CD8-positive, alpha-beta memory T cell (primary cell): ENCODE measurements at regions not wholly inside any gene's neighbourhood (a gene's known extent, or its start where the extent isn't known, plus 50 kb on each side); places are given as distances from the start of the nearest gene placed in this dataset.

Experiments
- CTCF ChIA-PET: fragments of 350-600 bp; sonication (Branson Sonifier 250); formaldehyde crosslinking; loops from one replicate; lab custom pipeline; 2021; ENCODE audit warnings: antibody characterized with exemption; lab: Charles Lee
- POLR2A ChIA-PET: fragments of 350-600 bp; sonication (Branson Sonifier 250); formaldehyde crosslinking; loops from one replicate; lab custom pipeline; 2021; ENCODE audit warnings: antibody characterized with exemption; lab: Charles Lee
- DNase-seq, 5 donors: peaks; one replicate each; pipeline versions ENCODE4 v3.0.0 to v3.0.0-alpha.2; 2020 to 2022; ENCODE audit warnings: mixed read lengths in 1 of 5
- H3K27ac ChIP-seq: one replicate; pipeline ENCODE4 v1.7.0; 2013; ENCODE audit warnings: low read depth, mild to moderate bottlenecking, low read length, moderate library complexity
- H3K27me3 ChIP-seq: 2 replicates; pipeline ENCODE4 v1.7.0; 2013; ENCODE audit warnings: low read length, mild to moderate bottlenecking; ENCODE audit not compliant: insufficient read depth, poor library complexity, severe bottlenecking
- H3K36me3 ChIP-seq: 2 replicates; pipeline ENCODE4 v1.7.0; 2013; ENCODE audit warnings: mild to moderate bottlenecking, low read length, moderate library complexity; ENCODE audit not compliant: insufficient read depth
- H3K4me1 ChIP-seq: 2 replicates; pipeline ENCODE4 v1.7.0; 2013; ENCODE audit warnings: mild to moderate bottlenecking, low read length, moderate library complexity; ENCODE audit not compliant: insufficient read depth
- H3K4me3 ChIP-seq: 2 replicates; pipeline ENCODE4 v1.7.0; 2013; ENCODE audit warnings: mild to moderate bottlenecking, low read length
- H3K9me3 ChIP-seq: 2 replicates; pipeline ENCODE4 v1.7.0; 2013; ENCODE audit warnings: mild to moderate bottlenecking, low read length
- H3K27ac Mint-ChIP-seq, 8 donors: one replicate each; pipeline ENCODE4 v1.8.0; 2020 to 2021; ENCODE audit warnings: mixed read lengths in 8 of 8, mild to moderate bottlenecking in 6 of 8, inconsistent platforms in 3 of 8, moderate library complexity in 3 of 8
- H3K27me3 Mint-ChIP-seq, 2 donors: one replicate each; pipeline ENCODE4 v1.8.0; 2020 to 2021; ENCODE audit warnings: mixed read lengths in 2 of 2, mild to moderate bottlenecking in 1 of 2, moderate library complexity in 1 of 2
- H3K36me3 Mint-ChIP-seq, 3 donors: one replicate each; pipeline ENCODE4 v1.8.0; 2020 to 2021; ENCODE audit warnings: mixed read lengths in 3 of 3, inconsistent platforms in 1 of 3, mild to moderate bottlenecking in 1 of 3
- H3K4me1 Mint-ChIP-seq, 3 donors: one replicate each; pipeline ENCODE4 v1.8.0; 2020 to 2021; ENCODE audit warnings: mixed read lengths in 3 of 3, inconsistent platforms in 1 of 3, mild to moderate bottlenecking in 1 of 3
- H3K4me3 Mint-ChIP-seq, 7 donors: one replicate each; pipeline ENCODE4 v1.8.0; 2020 to 2021; ENCODE audit warnings: mixed read lengths in 7 of 7, mild to moderate bottlenecking in 6 of 7, moderate library complexity in 4 of 7, inconsistent platforms in 2 of 7
- H3K9me3 Mint-ChIP-seq, 5 donors: one replicate each; pipeline ENCODE4 v1.8.0; 2020 to 2022; ENCODE audit warnings: mixed read lengths in 5 of 5, mild to moderate bottlenecking in 3 of 5, moderate library complexity in 2 of 5, inconsistent platforms in 1 of 5

DNA sequence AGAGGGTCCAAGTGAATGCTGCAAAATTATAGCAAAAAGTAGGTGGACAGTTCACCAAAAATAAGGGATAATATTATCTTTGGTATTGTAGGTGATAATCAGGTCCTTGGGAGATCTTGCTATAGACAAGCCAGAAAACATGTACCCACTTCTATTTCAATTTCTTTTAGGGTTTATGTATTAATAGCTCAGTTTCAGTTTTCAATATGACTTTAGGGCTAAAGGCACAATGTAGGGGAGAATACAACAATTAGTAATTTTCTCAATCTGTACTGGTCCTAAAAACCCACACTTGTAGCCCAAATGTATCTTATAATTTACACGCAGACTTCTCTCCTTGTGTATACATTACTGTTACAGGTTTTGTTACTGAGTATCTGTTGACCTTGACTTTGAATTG lies 307.0 kb upstream of the ID4 start:
- Histone ChIP-seq H3K27ac (no peak overlapping the region), H3K4me1 (no peaks in the 10 kb centered on the region), H3K27me3 (no peaks in the 10 kb centered on the region), H3K9me3 (no peaks in the 10 kb centered on the region), H3K36me3 (no peaks in the 10 kb centered on the region), H3K4me3 (no peak overlapping the region)
- POLR2A ChIA-PET, result no interaction called here
- no peaks in the 10 kb centered on the region for H3K4me1 Mint-ChIP-seq
- no peaks in the 10 kb centered on the region for H3K36me3 Mint-ChIP-seq
- H3K4me3 Mint-ChIP-seq, result no peak overlapping the region
- H3K27me3 Mint-ChIP-seq, result peaks cover 0 to 1% of the 10 kb centered on the region in 2 donors
- no peak overlapping the region for H3K27ac Mint-ChIP-seq
- CTCF ChIA-PET, result no interaction called here
- peaks cover 0 to 12% (median 2%) of the 10 kb centered on the region in 5 donors for H3K9me3 Mint-ChIP-seq
- DNase-seq, result no peak

DNA sequence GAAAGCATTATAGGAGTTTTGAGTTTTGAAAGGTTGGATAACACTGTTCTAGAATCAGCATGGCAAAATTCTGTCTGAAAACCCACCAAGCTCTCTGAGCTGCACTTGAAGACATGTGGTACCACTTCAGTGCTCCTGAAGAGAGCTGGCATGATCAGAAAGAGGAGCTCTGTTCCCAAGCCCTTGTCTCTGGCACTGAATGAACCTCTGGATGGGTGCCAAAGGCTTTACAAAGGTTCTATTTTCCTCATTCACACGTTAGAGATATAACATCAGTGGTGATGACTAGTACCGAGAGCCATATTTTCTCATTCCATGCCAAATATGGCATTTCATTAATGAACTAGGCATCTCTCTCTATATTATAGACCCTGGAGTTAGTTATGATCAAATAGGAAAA lies 301.8 kb upstream of the ID4 start:
- CTCF ChIA-PET, result no interaction called here
- POLR2A ChIA-PET, result no interaction called here
- no peaks in the 10 kb centered on the region for H3K4me1 ChIP-seq
- H3K27ac Mint-ChIP-seq, result no peak overlapping the region
- no peak overlapping the region for H3K4me3 ChIP-seq
- H3K27ac ChIP-seq, result no peak overlapping the region
- H3K9me3 Mint-ChIP-seq, result peaks cover 0 to 7% (median 3%) of the 10 kb centered on the region in 5 donors
- no peaks in the 10 kb centered on the region for H3K36me3 Mint-ChIP-seq
- H3K27me3 Mint-ChIP-seq, result no peaks in the 10 kb centered on the region
- DNase-seq, result no peak
- no peaks in the 10 kb centered on the region for H3K27me3 ChIP-seq
- H3K4me3 Mint-ChIP-seq, result no peak overlapping the region
- no peaks in the 10 kb centered on the region for H3K4me1 Mint-ChIP-seq
- H3K9me3 ChIP-seq, result no peaks in the 10 kb centered on the region
- no peaks in the 10 kb centered on the region for H3K36me3 ChIP-seq

DNA sequence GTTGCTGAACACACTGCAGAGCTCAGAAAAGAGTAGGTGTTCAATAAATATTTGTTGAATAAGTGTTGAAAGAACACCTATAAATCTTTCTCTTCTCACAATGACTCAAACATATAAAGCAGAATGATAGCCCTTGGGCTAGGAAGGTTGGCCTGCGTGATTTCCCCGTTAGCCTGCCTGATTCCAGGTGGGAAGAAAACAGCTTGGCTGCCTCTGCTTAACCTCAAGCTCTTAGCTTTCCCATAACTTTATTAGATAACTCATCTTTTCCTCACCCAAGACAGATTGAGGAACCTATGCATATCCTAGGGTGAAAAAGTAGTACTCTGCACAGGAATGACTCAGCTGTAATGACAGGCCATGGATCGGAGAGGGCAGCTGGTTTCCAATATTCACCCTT lies 300.3 kb upstream of the ID4 start:
- Mint-ChIP-seq H3K36me3 (no peaks in the 10 kb centered on the region), H3K27me3 (no peaks in the 10 kb centered on the region), H3K27ac (no peak overlapping the region), H3K4me3 (no peak overlapping the region), H3K9me3 (peaks cover 0 to 7% (median 2%) of the 10 kb centered on the region in 5 donors), H3K4me1 (no peaks in the 10 kb centered on the region)
- DNase-seq, result no peak
- H3K36me3 ChIP-seq, result no peaks in the 10 kb centered on the region
- no peaks in the 10 kb centered on the region for H3K9me3 ChIP-seq
- no peaks in the 10 kb centered on the region for H3K4me1 ChIP-seq
- H3K27ac ChIP-seq, result no peak overlapping the region
- ChIA-PET CTCF (no interaction called here), POLR2A (no interaction called here)
- no peak overlapping the region for H3K4me3 ChIP-seq
- H3K27me3 ChIP-seq, result no peaks in the 10 kb centered on the region

DNA sequence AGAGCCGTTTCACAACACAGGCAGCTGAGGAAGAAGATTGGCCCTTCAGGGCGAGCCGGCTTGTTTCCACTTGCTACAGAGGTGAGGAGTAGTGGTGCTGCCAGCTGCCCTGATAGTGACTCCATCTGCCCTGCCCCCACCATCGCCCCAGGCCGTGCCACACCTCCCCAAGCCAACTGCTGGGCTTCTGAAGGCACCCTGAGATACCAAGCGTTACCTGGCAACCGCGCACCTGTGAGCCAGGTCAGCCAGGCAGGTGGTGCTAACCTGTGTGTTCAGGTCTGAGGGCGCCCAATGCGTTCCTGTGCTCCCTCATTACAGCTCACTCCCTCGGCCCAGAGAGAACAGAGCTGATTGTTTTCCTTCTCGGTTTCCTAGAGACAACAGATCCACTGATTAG lies 299.1 kb upstream of the ID4 start:
- H3K4me3 Mint-ChIP-seq, result no peak overlapping the region

DNA sequence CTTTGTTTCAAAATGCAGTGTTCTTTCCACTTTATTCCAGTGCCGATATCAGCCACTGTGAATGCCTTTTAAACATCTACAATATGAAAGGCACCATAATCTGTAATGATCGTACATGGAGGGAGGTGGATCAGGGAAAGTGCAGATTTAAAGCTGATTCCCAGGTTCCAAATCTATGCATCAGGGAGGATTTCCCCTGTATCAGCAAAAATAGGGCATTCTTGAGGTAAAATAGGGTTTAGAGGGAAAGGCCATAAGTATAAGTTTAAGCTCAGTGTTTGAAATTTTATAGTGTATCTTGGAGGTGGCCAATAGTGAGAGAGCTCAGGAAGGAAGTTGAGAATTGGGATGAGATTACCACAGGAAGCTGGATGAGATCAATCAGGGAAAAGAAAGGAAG lies 289.7 kb upstream of the ID4 start:
- Histone ChIP-seq H3K27me3 (no peaks in the 10 kb centered on the region), H3K27ac (no peak overlapping the region), H3K4me1 (no peaks in the 10 kb centered on the region), H3K4me3 (no peak overlapping the region), H3K9me3 (no peaks in the 10 kb centered on the region), H3K36me3 (no peaks in the 10 kb centered on the region)
- peaks cover 0 to 1% of the 10 kb centered on the region in 2 donors for H3K27me3 Mint-ChIP-seq
- no peak overlapping the region for H3K27ac Mint-ChIP-seq
- DNase-seq, result no peak
- no peaks in the 10 kb centered on the region for H3K36me3 Mint-ChIP-seq
- no peaks in the 10 kb centered on the region for H3K4me1 Mint-ChIP-seq
- peaks cover 0 to 4% (median 3%) of the 10 kb centered on the region in 5 donors for H3K9me3 Mint-ChIP-seq
- no peak overlapping the region for H3K4me3 Mint-ChIP-seq
- CTCF ChIA-PET, result no interaction called here
- POLR2A ChIA-PET, result no interaction called here

More for the DNA sequence above, 299.1 kb upstream of the ID4 start:
- H3K27ac ChIP-seq, result no peak overlapping the region
- Mint-ChIP-seq H3K27me3 (no peaks in the 10 kb centered on the region), H3K4me1 (no peaks in the 10 kb centered on the region), H3K27ac (no peak overlapping the region), H3K36me3 (no peaks in the 10 kb centered on the region), H3K9me3 (peaks cover 0 to 4% (median 2%) of the 10 kb centered on the region in 5 donors)
- H3K9me3 ChIP-seq, result no peaks in the 10 kb centered on the region
- no peaks in the 10 kb centered on the region for H3K27me3 ChIP-seq
- H3K4me1 ChIP-seq, result no peaks in the 10 kb centered on the region
- POLR2A ChIA-PET, result no interaction called here
- DNase-seq, result no peak
- H3K36me3 ChIP-seq, result no peaks in the 10 kb centered on the region
- CTCF ChIA-PET, result no interaction called here
- H3K4me3 ChIP-seq, result no peak overlapping the region

DNA sequence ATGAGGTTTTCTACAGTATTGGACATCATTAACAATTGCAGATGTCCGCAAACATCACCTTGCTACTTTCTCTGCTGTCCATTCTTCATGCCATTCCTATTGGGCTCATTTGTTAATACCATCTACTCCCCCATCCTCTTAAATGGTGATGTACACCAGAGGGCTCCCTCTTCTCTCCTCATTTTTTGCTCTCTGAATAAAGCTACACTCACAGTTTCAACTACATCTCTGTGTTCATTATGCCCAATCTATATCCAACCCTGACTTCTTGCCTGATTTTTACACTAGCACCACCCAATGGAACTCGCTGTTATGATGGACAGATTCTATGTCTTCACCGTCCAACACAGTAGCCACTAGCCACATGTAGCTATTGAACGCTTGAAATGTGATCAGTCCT lies 288.1 kb upstream of the ID4 start:
- CTCF ChIA-PET, result no interaction called here
- no peaks in the 10 kb centered on the region for H3K4me1 Mint-ChIP-seq
- Histone ChIP-seq H3K4me3 (no peak overlapping the region), H3K9me3 (no peaks in the 10 kb centered on the region), H3K27ac (no peak overlapping the region), H3K4me1 (no peaks in the 10 kb centered on the region), H3K27me3 (no peaks in the 10 kb centered on the region), H3K36me3 (no peaks in the 10 kb centered on the region)
- H3K36me3 Mint-ChIP-seq, result no peaks in the 10 kb centered on the region
- no peak overlapping the region for H3K4me3 Mint-ChIP-seq
- POLR2A ChIA-PET, result no interaction called here
- H3K9me3 Mint-ChIP-seq, result peaks cover 0 to 11% (median 3%) of the 10 kb centered on the region in 5 donors
- no peak for DNase-seq
- peaks cover 0 to 1% of the 10 kb centered on the region in 2 donors for H3K27me3 Mint-ChIP-seq
- no peak overlapping the region for H3K27ac Mint-ChIP-seq

DNA sequence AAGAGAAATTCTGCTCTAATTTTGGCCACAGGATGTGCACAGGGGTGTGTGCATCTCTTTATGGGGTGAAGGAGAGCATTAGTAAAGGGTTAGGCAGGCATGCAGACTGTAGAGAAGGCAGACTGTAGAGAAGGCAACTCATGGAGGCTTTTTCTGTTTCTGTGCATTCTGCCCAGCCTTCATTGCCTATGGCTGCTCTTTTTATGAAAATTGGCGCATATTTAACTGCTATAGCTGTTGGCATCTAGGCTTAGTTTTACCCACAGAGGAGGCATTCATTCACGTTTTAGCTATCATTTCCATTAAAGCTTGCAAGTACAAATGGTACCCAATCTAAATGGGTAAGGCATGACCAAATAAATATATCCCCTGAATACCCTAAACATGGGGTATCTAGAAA lies 286.8 kb upstream of the ID4 start:
- POLR2A ChIA-PET, result no interaction called here
- peaks cover 0 to 11% (median 1%) of the 10 kb centered on the region in 5 donors for H3K9me3 Mint-ChIP-seq
- no peaks in the 10 kb centered on the region for H3K4me1 ChIP-seq
- no peaks in the 10 kb centered on the region for H3K4me1 Mint-ChIP-seq
- no peaks in the 10 kb centered on the region for H3K27me3 ChIP-seq
- H3K9me3 ChIP-seq, result no peaks in the 10 kb centered on the region
- no peak overlapping the region for H3K27ac ChIP-seq
- H3K4me3 ChIP-seq, result no peak overlapping the region
- H3K4me3 Mint-ChIP-seq, result no peak overlapping the region
- H3K36me3 Mint-ChIP-seq, result no peaks in the 10 kb centered on the region
- no peaks in the 10 kb centered on the region for H3K36me3 ChIP-seq
- peaks cover 0 to 1% of the 10 kb centered on the region in 2 donors for H3K27me3 Mint-ChIP-seq
- no peak for DNase-seq
- H3K27ac Mint-ChIP-seq, result no peak overlapping the region
- CTCF ChIA-PET, result no interaction called here

DNA sequence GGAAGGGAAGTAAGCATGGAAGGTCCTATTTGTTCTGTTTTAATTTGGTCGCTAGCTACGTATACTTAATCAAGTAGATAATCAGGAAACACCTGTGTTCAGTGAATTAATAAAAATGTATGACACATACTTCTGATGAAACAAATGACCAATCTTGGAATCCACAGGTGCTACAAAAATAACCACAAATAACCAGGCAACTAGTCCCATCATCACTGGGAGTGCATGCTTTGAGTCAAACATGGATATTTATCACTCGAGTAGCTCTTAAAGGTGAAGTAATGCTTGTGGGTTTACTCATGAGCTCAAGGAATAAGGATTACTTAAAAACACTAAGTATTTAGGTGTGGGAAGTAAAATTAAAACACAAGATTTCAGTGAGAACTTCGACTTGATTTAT lies 285.6 kb upstream of the ID4 start:
- Mint-ChIP-seq H3K27ac (no peak overlapping the region), H3K4me3 (no peak overlapping the region), H3K36me3 (no peaks in the 10 kb centered on the region), H3K27me3 (peaks cover 0 to 1% of the 10 kb centered on the region in 2 donors), H3K4me1 (no peaks in the 10 kb centered on the region), H3K9me3 (peaks cover 0 to 11% (median 4%) of the 10 kb centered on the region in 5 donors)
- H3K36me3 ChIP-seq, result no peaks in the 10 kb centered on the region
- no peaks in the 10 kb centered on the region for H3K4me1 ChIP-seq
- ChIA-PET CTCF (no interaction called here), POLR2A (no interaction called here)
- H3K27me3 ChIP-seq, result no peaks in the 10 kb centered on the region
- H3K4me3 ChIP-seq, result no peak overlapping the region
- H3K9me3 ChIP-seq, result no peaks in the 10 kb centered on the region
- no peak overlapping the region for H3K27ac ChIP-seq
- no peak for DNase-seq

DNA sequence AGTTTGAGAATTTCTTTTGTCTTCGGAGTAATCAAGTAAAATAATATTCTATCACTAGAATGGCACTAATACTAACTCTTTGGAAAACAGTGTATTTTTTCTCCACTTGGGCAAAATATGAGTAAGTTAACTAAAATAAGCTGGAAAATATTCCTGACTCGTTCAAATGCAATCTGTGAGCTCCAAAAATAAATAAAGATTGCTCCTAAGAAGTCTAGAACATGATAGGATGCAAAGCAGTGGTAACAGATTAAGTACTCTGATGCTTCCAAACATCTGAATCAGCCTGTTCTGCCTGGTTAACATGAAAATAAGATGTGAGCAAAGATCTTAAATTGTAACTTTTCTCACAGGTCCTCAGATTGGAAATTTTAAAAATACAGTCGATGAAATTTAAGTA lies 285.1 kb upstream of the ID4 start:
- Histone ChIP-seq H3K27me3 (no peaks in the 10 kb centered on the region), H3K27ac (no peak overlapping the region), H3K36me3 (no peaks in the 10 kb centered on the region), H3K4me3 (no peak overlapping the region), H3K9me3 (no peaks in the 10 kb centered on the region), H3K4me1 (no peaks in the 10 kb centered on the region)
- peaks cover 0 to 1% of the 10 kb centered on the region in 2 donors for H3K27me3 Mint-ChIP-seq
- POLR2A ChIA-PET, result no interaction called here
- H3K4me3 Mint-ChIP-seq, result no peak overlapping the region
- no peak overlapping the region for H3K27ac Mint-ChIP-seq
- CTCF ChIA-PET, result no interaction called here
- H3K36me3 Mint-ChIP-seq, result no peaks in the 10 kb centered on the region
- H3K4me1 Mint-ChIP-seq, result no peaks in the 10 kb centered on the region
- no peak for DNase-seq
- H3K9me3 Mint-ChIP-seq, result peaks cover 0 to 11% (median 4%) of the 10 kb centered on the region in 5 donors
